ENCODE measurements at regions not wholly inside any gene's neighbourhood (a gene's known extent, or its start where the extent isn't known, plus 50 kb on each side); places are given as distances from the start of the nearest gene placed in this dataset.
"Not testable (repeated sequence)": the region's sequence is repeated elsewhere in the genome, so short reads cannot be mapped to it uniquely, and the experiment has no call there.

GRCh38 chr3:162390891-162391290, 894.3 kb downstream of the OTOL1 start:
- H3K4me3 ChIP-seq, result no peak overlapping the region
- TF ChIP-seq, protein P1, sequence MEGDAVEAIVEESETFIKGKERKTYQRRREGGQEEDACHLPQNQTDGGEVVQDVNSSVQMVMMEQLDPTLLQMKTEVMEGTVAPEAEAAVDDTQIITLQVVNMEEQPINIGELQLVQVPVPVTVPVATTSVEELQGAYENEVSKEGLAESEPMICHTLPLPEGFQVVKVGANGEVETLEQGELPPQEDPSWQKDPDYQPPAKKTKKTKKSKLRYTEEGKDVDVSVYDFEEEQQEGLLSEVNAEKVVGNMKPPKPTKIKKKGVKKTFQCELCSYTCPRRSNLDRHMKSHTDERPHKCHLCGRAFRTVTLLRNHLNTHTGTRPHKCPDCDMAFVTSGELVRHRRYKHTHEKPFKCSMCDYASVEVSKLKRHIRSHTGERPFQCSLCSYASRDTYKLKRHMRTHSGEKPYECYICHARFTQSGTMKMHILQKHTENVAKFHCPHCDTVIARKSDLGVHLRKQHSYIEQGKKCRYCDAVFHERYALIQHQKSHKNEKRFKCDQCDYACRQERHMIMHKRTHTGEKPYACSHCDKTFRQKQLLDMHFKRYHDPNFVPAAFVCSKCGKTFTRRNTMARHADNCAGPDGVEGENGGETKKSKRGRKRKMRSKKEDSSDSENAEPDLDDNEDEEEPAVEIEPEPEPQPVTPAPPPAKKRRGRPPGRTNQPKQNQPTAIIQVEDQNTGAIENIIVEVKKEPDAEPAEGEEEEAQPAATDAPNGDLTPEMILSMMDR (IDR thresholded peaks at IDR 0.05), result no peak
- no peak for TF ChIP-seq POLR2A (IDR thresholded peaks at IDR 0.05)
- TF ChIP-seq POLR2AphosphoS5 (IDR thresholded peaks at IDR 0.05), result no peak
- TF ChIP-seq EP300 (IDR thresholded peaks at IDR 0.05), result no peak
- H3K27me3 ChIP-seq, result no peaks in the 10 kb centered on the region
- no peaks in the 10 kb centered on the region for H3K36me3 ChIP-seq
- 69 to 77% methylated on average over 3 of the region's 3 CpGs for WGBS, 2 donors
- DNase-seq, result no peak
- no peak for ATAC-seq (ENCODE audit: low FRiP score in 2 of 2)
- H3K4me1 ChIP-seq, result no peaks in the 10 kb centered on the region
- no peak overlapping the region for H3K27ac ChIP-seq
- no peaks in the 10 kb centered on the region for H3K9me3 ChIP-seq

DNA sequence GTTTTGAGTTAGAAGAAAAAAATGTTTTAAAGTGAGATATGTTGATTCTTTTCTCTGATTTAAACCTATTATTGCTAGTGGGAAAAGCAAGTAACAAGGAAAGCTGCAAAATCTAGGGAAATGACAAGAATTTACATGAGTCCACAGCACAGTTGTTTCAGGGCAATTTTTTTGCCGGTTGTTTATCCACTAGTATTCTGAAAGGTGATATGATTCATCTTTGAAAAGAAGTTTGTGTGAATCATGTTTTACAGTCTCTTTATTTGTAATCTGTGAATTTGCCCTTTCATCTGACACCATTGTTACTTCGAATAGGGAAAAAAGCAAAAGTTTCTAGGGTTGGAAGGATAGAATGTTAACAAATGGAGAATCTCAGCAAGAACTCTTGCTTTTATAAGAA, 894.7 kb downstream of the OTOL1 start:
- Histone ChIP-seq H3K27me3 (no peaks in the 10 kb centered on the region), H3K27ac (no peak overlapping the region), H3K4me1 (no peaks in the 10 kb centered on the region), H3K36me3 (no peaks in the 10 kb centered on the region), H3K9me3 (no peaks in the 10 kb centered on the region), H3K4me3 (no peak overlapping the region)
- WGBS, 2 donors, result 75 to 76% methylated on average over 2 of the region's 2 CpGs
- ATAC-seq (ENCODE audit: low FRiP score in 2 of 2), result no peak
- DNase-seq, result no peak
- TF ChIP-seq POLR2AphosphoS5 (IDR thresholded peaks at IDR 0.05) (no peak), POLR2A (IDR thresholded peaks at IDR 0.05) (no peak), EP300 (IDR thresholded peaks at IDR 0.05) (no peak)
- TF ChIP-seq, protein P1 (IDR thresholded peaks at IDR 0.05), result no peak

DNA sequence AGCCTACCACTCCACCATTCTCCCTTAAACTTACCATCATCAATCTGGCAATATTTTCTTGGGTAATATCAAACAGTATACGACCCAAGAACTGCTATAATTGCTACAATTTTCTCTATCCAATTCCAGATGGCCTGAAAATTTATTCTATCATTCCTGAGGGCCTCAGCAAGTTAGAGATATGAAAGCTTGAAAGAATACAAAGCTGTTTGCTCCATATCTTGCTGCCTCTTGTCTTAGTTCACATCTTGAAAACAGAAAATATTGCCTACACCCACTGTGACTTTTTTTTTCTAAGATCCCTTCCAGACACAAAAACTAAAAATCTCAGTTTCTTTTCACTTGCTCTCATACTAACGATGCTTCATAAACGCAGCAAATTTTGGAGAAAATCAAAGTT, 898.9 kb downstream of the OTOL1 start:
- no peak for ATAC-seq (ENCODE audit: low FRiP score in 2 of 2)
- TF ChIP-seq EP300 (IDR thresholded peaks at IDR 0.05), result no peak
- TF ChIP-seq, protein P1 (IDR thresholded peaks at IDR 0.05), result no peak
- no peak for TF ChIP-seq POLR2AphosphoS5 (IDR thresholded peaks at IDR 0.05)
- TF ChIP-seq POLR2A (IDR thresholded peaks at IDR 0.05), result no peak
- H3K27ac ChIP-seq, result no peak overlapping the region

DNA sequence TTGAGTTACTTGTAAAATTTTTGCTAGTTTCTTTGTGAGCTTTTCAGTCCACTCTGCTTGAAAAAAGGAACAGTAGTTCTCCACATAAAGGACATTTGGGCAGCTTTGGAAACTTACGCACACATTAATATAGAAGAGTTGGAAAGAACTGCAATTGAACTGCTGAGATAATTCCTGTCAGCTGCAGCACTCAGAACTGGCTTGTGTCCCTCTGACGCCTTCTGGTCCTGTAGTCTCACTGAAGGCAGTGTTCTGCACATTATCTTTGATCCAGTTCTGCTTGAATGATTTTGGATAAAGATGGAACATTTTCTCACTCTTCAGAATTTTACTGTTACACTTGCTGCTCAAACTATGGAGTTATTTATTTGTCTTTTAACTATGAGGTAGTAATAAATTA, 901.9 kb downstream of the OTOL1 start:
- Histone ChIP-seq H3K4me3 (no peak overlapping the region), H3K9me3 (no peaks in the 10 kb centered on the region)
- 86 to 92% methylated on average over 2 of the region's 2 CpGs for WGBS, 2 donors

More for the DNA sequence above, 898.9 kb downstream of the OTOL1 start:
- Histone ChIP-seq H3K9me3 (no peaks in the 10 kb centered on the region), H3K27me3 (no peaks in the 10 kb centered on the region), H3K4me3 (no peak overlapping the region), H3K36me3 (no peaks in the 10 kb centered on the region), H3K4me1 (no peaks in the 10 kb centered on the region)
- DNase-seq, result no peak
- WGBS, 2 donors, result 76 to 78% methylated on average over 3 of the region's 3 CpGs

GRCh38 chr3:162400697-162401096, 904.1 kb downstream of the OTOL1 start:
- ATAC-seq (ENCODE audit: low FRiP score in 2 of 2) (no peak), DNase-seq (no peak)
- Histone ChIP-seq H3K4me3 (no peak overlapping the region), H3K27ac (no peak overlapping the region), H3K27me3 (no peaks in the 10 kb centered on the region), H3K4me1 (no peaks in the 10 kb centered on the region), H3K9me3 (no peaks in the 10 kb centered on the region), H3K36me3 (no peaks in the 10 kb centered on the region)
- 27 to 30% methylated on average over 3 of the region's 3 CpGs for WGBS, 2 donors
- TF ChIP-seq, protein P1 (IDR thresholded peaks at IDR 0.05), result no peak
- TF ChIP-seq POLR2AphosphoS5 (IDR thresholded peaks at IDR 0.05) (no peak), EP300 (IDR thresholded peaks at IDR 0.05) (no peak), POLR2A (IDR thresholded peaks at IDR 0.05) (no peak)

More for the DNA sequence above, 901.9 kb downstream of the OTOL1 start:
- Histone ChIP-seq H3K27me3 (no peaks in the 10 kb centered on the region), H3K4me1 (no peaks in the 10 kb centered on the region), H3K36me3 (no peaks in the 10 kb centered on the region), H3K27ac (no peak overlapping the region)
- DNase-seq (no peak), ATAC-seq (ENCODE audit: low FRiP score in 2 of 2) (no peak)
- no peak for TF ChIP-seq EP300 (IDR thresholded peaks at IDR 0.05)
- TF ChIP-seq POLR2A (IDR thresholded peaks at IDR 0.05), result no peak
- TF ChIP-seq POLR2AphosphoS5 (IDR thresholded peaks at IDR 0.05), result no peak
- TF ChIP-seq, protein P1 (IDR thresholded peaks at IDR 0.05), result no peak

DNA sequence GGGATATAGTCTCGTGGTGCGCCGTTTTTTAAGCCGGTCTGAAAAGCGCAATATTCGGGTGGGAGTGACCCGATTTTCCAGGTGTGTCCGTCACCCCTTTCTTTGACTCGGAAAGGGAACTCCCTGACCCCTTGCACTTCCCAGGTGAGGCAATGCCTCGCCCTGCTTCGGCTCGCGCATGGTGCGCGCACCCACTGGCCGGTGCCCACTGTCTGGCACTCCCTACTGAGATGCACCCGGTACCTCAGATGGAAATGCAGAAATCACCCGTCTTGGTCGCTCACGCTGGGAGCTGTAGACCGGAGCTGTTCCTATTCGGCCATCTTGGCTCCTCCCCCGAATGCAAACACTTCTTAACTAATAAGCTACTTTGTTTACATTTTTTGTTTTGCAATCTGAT, 914.9 kb downstream of the OTOL1 start:
- peak in 1 of 2 donors; percentile 52 for DNase-seq
- WGBS, 2 donors, result 75 to 92% methylated on average over 14 to 20 of the region's 23 CpGs
- not testable (repeated sequence) for H3K27me3 ChIP-seq; H3K36me3 ChIP-seq; H3K27ac ChIP-seq; ATAC-seq (ENCODE audit: low FRiP score in 2 of 2); H3K4me1 ChIP-seq; H3K4me3 ChIP-seq; H3K9me3 ChIP-seq

Data from upper lobe of left lung (tissue), 6 donors.